Testis (tissue), 2 donors: ENCODE measurements at regions not wholly inside any gene's neighbourhood (a gene's known extent, or its start where the extent isn't known, plus 50 kb on each side); places are given as distances from the start of the nearest gene placed in this dataset.

Experiments used
- CTCF ChIP-seq, 3 experiments: fragments of 450-650 bp in 2 of 3; fragments of 200-600 bp in 1 of 3; sonication (generic) in 1 of 3; IDR thresholded peaks; one replicate each; pipeline ENCODE4 v1.5.1; 2016 to 2019; ENCODE audit warnings: antibody characterized with exemption in 3 of 3, mild to moderate bottlenecking in 2 of 3, moderate library complexity in 1 of 3
- POLR2A ChIP-seq: fragments of 450-650 bp; IDR thresholded peaks from one replicate; pipeline ENCODE4 v1.6.1; 2017; ENCODE audit warnings: antibody characterized with exemption, mild to moderate bottlenecking, moderate library complexity

GRCh38 chr9:129399634-129399990, 221.3 kb downstream of the C9orf50 start:
- no peak for TF ChIP-seq CTCF (IDR thresholded peaks at IDR 0.05)
- TF ChIP-seq POLR2A = no peak
